ENCODE measurements at regions not wholly inside any gene's neighbourhood (a gene's known extent, or its start where the extent isn't known, plus 50 kb on each side); places are given as distances from the start of the nearest gene placed in this dataset.
"Not testable (repeated sequence)": the region's sequence is repeated elsewhere in the genome, so short reads cannot be mapped to it uniquely, and the experiment has no call there.

DNA sequence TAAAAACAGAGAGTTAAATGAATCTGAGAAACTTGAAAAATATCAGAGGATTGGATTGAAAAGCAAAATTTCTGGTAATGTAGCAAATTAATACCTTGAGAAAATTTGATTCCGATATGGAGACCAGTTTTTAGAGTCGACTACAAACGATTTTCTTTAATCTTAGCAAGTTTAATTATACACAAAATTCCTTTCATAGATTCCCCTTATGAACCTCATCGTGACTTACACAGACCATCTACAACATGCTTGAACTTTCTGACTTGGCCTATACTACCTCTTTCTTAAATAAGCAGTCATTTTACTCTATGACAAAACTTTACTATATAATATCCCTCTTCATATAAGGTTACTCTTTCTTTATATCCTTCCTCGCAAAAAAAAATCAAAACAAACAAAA, 769.6 kb upstream of the CRIM1 start:
- H3K4me3 ChIP-seq (ENCODE audit: low read depth, low read length) = no peak overlapping the region

DNA sequence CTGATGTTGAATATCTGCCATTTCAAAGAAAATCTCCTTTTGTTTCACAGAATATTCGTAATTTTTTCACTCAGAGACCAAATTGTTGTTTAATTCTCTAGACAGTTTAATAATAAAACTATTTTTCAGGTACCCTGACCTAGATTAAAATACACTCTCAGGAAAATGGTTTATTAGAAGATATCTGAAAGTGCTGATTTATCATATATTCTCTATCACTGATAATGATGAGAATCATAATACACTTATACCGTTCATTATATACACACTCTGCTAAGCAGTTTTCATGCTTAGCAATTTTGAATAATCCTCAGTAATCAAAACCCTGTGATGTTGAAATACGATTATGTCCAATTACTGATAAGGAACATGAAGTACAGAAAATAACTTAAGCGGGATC, 772.9 kb upstream of the CRIM1 start:
- H3K4me3 ChIP-seq (ENCODE audit: low read depth, low read length) = no peak overlapping the region

More for the DNA sequence above, 769.6 kb upstream of the CRIM1 start:
- TF ChIP-seq, protein P1, sequence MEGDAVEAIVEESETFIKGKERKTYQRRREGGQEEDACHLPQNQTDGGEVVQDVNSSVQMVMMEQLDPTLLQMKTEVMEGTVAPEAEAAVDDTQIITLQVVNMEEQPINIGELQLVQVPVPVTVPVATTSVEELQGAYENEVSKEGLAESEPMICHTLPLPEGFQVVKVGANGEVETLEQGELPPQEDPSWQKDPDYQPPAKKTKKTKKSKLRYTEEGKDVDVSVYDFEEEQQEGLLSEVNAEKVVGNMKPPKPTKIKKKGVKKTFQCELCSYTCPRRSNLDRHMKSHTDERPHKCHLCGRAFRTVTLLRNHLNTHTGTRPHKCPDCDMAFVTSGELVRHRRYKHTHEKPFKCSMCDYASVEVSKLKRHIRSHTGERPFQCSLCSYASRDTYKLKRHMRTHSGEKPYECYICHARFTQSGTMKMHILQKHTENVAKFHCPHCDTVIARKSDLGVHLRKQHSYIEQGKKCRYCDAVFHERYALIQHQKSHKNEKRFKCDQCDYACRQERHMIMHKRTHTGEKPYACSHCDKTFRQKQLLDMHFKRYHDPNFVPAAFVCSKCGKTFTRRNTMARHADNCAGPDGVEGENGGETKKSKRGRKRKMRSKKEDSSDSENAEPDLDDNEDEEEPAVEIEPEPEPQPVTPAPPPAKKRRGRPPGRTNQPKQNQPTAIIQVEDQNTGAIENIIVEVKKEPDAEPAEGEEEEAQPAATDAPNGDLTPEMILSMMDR (IDR thresholded peaks at IDR 0.05; ENCODE audit: insufficient read depth, low read depth, low read length, missing control alignments) = no peak
- no peak for DNase-seq (ENCODE audit: low read depth)

DNA sequence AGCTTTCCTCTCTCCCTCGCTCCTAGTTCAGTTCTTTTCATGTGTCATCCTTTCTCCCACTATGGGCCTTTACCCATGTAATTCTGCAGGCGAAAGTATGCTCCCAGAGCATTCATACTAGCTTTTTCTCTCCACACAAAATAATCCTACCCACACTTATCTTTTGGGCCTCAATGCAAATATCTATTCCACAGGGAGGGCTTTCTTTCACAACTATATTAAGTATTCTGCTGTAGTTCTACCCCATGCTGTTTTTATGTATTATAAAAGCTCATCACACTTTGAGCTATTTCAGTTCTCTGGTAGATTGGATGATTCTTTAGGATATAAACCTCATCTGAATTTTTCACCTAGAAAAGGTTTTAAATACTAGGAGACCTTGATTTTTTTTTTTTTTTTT, 774.6 kb upstream of the CRIM1 start:
- H3K4me3 ChIP-seq (ENCODE audit: low read depth, low read length) = no peak overlapping the region
- TF ChIP-seq, protein P1 (IDR thresholded peaks at IDR 0.05; ENCODE audit: insufficient read depth, low read depth, low read length, missing control alignments) = no peak
- DNase-seq (ENCODE audit: low read depth) = no peak

More for the DNA sequence above, 772.9 kb upstream of the CRIM1 start:
- TF ChIP-seq, protein P1 (IDR thresholded peaks at IDR 0.05; ENCODE audit: insufficient read depth, low read depth, low read length, missing control alignments) = no peak
- no peak for DNase-seq (ENCODE audit: low read depth)

DNA sequence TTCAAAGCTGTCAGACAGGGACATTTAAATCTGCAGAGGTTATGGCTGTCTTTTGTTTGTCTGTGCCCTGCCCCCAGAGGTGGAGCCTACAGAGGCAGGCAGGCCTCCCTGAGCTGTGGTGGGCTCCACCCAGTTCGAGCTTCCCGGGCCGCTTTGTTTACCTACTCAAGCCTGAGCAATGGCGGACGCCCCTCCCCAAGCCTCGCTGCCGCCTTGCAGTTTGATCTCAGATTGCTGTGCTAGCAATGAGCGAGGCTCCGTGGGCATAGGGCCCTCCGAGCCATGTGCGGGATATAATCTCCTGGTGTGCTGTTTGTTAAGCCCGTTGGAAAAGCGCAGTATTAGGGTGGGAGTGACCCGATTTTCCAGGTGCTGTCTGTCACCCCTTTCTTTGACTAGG, 787.0 kb upstream of the CRIM1 start:
- not testable (repeated sequence) for H3K4me3 ChIP-seq (ENCODE audit: low read depth, low read length); DNase-seq (ENCODE audit: low read depth)

DNA sequence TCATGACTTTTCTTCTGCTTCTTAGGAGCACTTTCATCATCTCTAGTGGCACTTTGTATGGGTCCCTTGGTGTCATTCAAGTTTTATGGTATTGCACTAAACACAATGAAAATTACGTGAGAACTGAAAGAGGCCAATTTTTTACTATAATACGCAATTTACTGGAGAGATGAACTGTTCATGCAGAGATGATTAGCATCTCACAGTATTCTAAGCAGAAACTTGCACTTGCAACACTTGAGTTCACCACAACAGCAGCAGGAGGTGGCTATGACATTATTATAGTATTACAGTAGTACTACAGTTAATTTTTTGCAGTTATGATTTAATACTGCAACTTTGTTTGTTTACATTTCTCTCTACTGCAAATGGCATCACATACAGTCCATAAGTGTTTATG, 793.1 kb upstream of the CRIM1 start:
- H3K4me3 ChIP-seq (ENCODE audit: low read depth, low read length) = no peak overlapping the region
- no peak for DNase-seq (ENCODE audit: low read depth)
- TF ChIP-seq, protein P1 (IDR thresholded peaks at IDR 0.05; ENCODE audit: insufficient read depth, low read depth, low read length, missing control alignments) = no peak

DNA sequence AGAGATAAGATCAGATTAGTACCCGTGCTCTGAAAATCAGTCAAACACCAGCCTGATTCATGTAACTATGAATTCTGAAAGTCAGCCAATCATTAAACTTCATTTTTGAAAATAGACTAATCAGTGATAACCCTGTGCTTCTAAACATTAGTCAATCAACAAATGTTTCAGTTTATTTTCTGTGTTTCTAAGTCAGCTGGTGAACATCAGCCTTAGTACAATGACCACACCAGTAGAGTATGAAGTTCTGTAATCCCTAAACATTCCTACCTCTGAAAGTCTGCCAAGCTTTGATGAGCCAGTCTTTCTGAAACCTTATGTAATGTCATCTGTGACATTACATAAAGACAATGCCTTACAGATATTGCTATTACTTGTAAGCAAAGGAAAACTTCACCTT, 807.4 kb upstream of the CRIM1 start:
- DNase-seq (ENCODE audit: low read depth) = no peak
- TF ChIP-seq, protein P1 (IDR thresholded peaks at IDR 0.05; ENCODE audit: insufficient read depth, low read depth, low read length, missing control alignments) = no peak
- no peak overlapping the region for H3K4me3 ChIP-seq (ENCODE audit: low read depth, low read length)

DNA sequence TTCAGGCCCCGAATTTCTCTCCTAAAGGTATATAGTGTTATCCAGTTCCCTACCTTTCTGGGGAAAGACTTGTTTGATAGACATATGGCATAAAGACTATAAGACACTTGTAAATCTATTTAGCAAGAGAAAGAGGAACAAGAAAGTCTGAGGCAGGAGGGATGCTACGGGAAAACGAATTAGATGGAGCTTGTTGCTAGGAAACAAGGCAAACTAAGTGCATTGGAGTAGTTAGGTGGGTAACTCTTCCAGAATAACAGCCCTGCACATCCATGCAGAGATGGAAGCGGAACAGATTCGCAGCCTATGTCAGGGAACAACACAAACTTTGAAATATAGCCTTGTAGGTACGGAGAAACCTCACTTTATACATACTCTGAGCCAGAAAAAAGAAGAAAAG, 810.3 kb upstream of the CRIM1 start:
- no peak for DNase-seq (ENCODE audit: low read depth)
- no peak overlapping the region for H3K4me3 ChIP-seq (ENCODE audit: low read depth, low read length)
- TF ChIP-seq, protein P1 (IDR thresholded peaks at IDR 0.05; ENCODE audit: insufficient read depth, low read depth, low read length, missing control alignments) = no peak

Measured in GM12865 (cell line).